ENCODE measurements at regions not wholly inside any gene's neighbourhood (a gene's known extent, or its start where the extent isn't known, plus 50 kb on each side); places are given as distances from the start of the nearest gene placed in this dataset.
"Not testable (repeated sequence)": the region's sequence is repeated elsewhere in the genome, so short reads cannot be mapped to it uniquely, and the experiment has no call there.

DNA sequence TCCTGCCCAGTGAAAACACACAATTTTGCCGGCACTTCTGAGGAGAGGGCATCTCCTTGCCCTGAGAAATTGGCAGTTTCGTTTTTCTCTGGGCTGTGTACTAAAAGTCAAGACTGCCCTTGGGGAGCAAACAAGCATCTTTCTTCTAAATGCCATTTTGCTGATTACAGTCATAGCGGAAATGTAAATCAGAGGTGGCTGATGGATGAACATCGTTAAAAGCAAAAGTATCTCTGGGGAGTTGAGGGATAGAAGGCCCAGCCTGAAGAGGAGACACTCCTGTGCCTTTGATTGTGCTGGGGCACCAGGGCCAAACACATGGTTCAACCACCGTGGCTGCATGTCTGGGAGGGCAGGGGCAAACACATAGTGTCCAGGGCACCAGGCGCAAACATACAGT, 49.8 kb downstream of the ABCC12 start:
- DNase-seq (ENCODE audit: low spot score) = no peak

DNA sequence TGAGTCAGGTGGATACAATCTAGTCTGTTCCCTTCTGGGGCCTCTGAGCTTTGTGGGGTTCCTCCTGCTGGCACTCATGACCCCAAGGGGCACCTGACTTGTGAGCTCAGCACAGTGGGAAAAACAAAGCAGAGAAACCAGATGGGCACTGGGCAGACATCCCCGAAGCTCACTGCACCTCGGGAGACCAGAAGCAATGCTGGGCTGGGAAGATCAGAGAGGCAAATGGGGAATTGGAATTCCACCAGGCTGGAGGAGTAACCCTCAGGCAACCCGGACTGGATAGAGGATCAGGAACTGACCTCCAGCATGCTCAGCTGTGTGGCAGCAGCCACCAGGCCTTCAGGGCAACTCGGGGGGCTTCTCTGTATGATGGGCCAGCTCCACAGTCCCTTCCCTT, 50.3 kb downstream of the ABCC12 start:
- DNase-seq (ENCODE audit: low spot score) = no peak

- no peak for DNase-seq (ENCODE audit: low spot score)
Measured at GRCh38 chr16:48103591-48103990, 52.2 kb downstream of the ABCC12 start.

DNA sequence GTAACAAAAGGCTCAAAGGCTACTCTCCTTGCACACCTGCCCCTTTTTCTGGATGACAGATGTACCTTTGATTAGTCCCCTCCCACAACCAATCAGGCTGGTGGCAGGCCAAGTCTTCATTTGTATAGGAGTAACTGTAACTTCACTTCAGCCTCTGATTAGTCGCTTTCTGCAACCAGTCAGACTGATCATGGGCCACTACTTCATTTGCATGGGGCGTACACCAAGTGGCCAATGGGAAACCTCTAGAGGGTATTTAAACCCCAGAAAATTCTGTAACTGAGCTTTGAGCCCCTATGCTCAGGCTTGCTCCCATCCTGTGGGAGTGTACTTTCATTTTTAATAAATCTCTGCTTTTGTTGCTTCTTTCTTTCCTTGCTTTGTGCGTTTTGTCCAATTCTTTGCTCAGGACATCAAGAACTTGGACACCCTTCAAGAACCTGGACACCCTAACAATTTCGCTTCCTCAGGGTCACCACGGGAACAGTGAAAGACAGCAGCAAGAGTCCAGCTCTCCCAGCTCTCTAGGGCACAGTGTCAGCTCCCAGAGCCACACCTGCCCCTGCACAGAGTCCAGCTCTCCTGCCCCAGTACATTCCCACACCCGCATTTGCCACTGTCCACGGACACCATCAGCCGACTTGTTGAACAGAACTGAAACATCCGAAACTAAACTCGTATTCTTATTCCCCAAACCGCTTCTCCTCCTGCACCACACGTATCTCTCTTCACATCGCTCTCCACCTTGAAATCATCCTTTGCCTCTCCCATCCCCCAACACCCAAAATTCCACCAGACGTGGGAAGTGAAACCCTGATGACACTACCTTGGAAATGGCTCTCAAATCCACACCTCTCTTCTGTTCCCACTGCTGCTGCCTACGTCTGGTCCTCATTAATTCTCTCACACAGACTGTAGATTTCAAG, 53.4 kb downstream of the ABCC12 start:
- DNase-seq (ENCODE audit: low spot score) = no peak

DNA sequence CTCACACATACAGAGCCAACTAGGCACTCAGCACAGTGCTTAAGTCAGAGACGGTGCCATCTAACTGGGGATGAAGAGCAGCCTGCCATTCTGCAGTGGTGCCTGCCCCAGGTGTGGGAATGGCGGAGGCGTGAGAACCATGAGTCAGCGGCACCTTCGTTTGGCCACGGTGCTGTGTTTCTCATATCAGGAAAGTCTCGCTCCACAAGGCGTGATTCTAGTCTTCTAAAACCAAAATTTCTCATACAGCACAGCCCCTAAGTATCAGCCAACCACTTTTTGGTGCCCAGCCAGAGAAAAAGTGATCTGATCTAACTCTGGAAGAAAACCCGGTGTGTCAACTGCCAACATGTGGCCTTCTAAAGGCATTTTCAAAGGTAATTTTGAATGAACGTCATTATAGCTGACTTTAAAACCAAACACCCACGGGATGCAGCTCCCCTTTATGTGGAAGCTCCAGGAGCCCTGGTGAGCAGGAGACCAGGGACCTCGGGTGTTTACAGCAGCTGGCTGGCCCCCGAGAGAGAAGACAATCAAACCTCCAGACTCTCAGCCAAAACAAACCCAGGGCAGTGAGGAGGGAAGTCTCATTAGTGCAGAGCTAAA, 54.6 kb downstream of the ABCC12 start:
- DNase-seq (ENCODE audit: low spot score) = no peak

GRCh38 chr16:48099455-48099854, 56.3 kb downstream of the ABCC12 start:
- no peak for DNase-seq (ENCODE audit: low spot score)

GRCh38 chr16:48098472-48098871, 57.3 kb downstream of the ABCC12 start:
- DNase-seq (ENCODE audit: low spot score) = no peak

GRCh38 chr16:48091117-48091516, 64.7 kb downstream of the ABCC12 start:
- no peak for DNase-seq (ENCODE audit: low spot score)

DNA sequence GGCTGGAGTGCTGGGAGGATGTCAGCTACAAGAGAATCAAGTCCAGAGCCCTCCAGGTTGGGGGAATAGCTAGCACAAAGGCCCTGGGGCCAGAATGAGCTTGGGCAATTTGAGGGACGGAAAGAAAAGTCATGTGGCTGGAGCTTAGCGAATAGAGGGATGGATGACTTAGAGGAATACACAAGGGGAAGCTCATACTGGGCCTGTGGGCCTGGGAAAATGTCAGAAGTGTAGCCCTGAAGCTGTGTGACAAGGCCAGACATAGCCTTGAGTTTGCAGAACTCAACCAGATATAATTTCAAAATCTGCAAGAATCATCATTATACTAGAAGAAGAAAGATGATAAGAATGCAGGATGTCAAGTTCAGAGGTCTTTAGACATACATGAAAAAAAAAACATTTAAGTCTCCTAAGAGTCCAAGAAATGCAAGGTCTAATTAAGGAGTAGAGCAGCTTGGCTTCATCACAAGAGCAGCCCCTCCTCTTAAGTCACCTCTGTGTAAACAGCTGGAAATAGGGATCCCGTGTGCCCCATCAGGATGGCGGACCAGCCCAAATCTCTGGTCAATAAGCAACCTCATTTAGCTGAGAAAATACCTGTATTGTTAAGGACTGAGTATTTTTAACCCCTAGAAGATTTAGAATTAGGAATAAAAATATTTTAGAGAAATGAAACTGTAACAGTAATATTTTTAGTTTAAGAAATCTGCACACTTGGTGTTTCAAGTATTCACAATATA, 66.6 kb downstream of the ABCC12 start:
- DNase-seq (ENCODE audit: low spot score) = no peak

GRCh38 chr16:48087639-48088038, 68.2 kb downstream of the ABCC12 start:
- no peak for DNase-seq (ENCODE audit: low spot score)

DNA sequence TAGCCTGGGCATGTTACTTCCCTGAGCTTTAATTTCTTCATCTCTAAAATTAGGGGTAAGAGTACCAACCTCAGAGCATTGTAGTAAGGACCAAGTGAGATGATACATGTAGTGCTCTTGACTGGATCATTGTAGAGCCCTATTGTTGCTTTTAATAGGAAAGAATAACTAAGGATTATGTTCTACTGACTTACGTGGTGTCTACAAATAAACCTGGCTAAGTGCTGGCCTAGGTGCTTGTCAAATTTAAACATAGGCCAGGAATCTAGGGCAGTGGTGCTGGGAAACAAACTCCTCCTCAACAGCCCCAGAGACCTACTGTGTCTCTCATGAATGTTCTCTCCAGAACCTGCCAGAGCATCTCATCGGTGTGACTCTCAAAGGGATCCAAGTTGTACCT, 69.4 kb downstream of the ABCC12 start:
- no peak for DNase-seq (ENCODE audit: low spot score)

DNA sequence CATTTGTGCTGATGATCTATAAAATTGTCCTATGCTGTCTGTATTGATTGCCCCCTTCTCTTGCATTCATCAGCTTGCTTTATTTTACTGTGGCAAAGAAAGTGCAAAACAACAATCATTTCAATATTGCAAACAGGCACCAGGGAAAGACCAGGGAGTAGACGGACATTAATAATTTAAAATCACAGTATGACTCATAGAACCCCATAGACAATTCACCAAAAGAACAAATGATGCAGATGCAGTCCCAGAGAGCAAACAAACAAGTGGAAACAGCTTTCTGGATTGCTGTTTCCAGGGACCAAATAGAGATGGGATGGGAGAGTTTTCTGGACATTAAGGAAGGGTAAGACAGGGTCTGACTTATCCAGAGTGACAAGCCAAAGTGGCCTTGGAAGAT, 70.1 kb downstream of the ABCC12 start:
- DNase-seq (ENCODE audit: low spot score) = no peak

DNA sequence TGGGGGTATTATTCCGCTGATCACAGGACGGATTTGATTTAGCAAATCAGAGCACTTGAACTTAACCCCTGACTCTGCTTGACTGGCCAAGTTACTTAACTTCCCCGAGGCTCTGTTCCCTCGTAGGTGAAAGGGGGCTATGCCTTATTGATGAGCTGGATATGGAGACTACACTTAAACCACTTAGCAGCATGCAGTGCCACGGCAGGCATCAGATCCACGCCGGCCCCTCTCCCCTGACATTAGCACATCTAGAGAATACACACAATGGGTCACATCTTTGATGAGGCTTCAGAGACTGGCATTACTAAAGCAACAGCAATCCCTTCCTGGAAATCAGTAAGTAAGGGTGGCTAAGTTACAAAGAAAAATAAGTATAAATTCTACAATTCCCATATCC, 71.0 kb downstream of the ABCC12 start:
- no peak for DNase-seq (ENCODE audit: low spot score)

DNA sequence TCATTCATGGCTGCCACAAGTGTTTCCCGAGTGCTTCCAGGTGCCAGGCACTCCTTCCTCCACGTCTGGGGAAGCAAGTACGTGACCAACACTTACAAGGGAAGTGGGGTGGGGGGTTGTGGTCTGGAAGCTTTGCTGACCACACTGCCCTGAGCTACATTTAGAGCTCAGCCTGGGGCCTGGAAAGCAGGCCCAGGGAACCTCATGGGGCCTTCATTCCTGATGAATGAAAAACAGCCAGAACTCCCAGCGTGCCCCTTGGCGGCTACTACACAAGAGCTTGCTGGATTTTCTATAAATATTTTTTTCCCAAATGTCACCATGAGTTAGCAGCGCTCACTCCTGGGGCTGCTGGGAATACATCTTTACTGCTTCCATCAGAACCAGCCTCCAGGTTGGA, 73.3 kb downstream of the ABCC12 start:
- no peak for DNase-seq (ENCODE audit: low spot score)

GRCh38 chr16:48081656-48082055, 74.1 kb downstream of the ABCC12 start:
- no peak for DNase-seq (ENCODE audit: low spot score)

GRCh38 chr16:48076455-48077012, 79.3 kb downstream of the ABCC12 start:
- no peak for DNase-seq (ENCODE audit: low spot score)

- DNase-seq (ENCODE audit: low spot score) = no peak
Measured at GRCh38 chr16:48075398-48075797, 80.4 kb downstream of the ABCC12 start.

GRCh38 chr16:48067388-48067787, 88.4 kb downstream of the ABCC12 start:
- DNase-seq (ENCODE audit: low spot score) = no peak

GRCh38 chr16:48064971-48065370, 90.8 kb downstream of the ABCC12 start:
- DNase-seq (ENCODE audit: low spot score) = no peak

- no peak for DNase-seq (ENCODE audit: low spot score)
Measured at GRCh38 chr16:48062681-48063080, 93.1 kb downstream of the ABCC12 start.

GRCh38 chr16:48059936-48060335, 95.9 kb downstream of the ABCC12 start:
- DNase-seq (ENCODE audit: low spot score) = no peak

DNA sequence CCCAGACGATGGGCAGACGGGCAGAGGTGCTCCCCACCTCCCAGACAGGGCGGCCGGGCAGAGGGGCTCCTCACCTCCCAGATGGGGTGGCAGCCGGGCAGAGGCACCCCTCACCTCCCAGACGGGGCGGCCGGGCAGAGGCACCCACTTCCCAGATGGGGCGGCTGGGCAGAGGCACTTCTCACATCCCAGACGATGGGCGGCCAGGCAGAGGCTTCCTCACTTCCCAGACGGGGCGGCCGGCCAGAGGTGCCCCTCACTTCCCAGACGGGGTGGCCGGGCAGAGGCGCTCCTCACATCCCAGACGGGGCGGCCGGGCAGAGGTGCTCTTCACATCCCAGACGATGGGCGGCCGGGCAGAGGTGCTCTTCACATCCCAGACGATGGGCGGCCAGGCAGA, 96.6 kb downstream of the ABCC12 start:
- not testable (repeated sequence) for DNase-seq (ENCODE audit: low spot score)

- no peak for DNase-seq (ENCODE audit: low spot score)
Measured at GRCh38 chr16:48057048-48057447, 98.7 kb downstream of the ABCC12 start.
